ENCODE measurements at regions not wholly inside any gene's neighbourhood (a gene's known extent, or its start where the extent isn't known, plus 50 kb on each side); places are given as distances from the start of the nearest gene placed in this dataset.
"Not testable (repeated sequence)": the region's sequence is repeated elsewhere in the genome, so short reads cannot be mapped to it uniquely, and the experiment has no call there.

DNA sequence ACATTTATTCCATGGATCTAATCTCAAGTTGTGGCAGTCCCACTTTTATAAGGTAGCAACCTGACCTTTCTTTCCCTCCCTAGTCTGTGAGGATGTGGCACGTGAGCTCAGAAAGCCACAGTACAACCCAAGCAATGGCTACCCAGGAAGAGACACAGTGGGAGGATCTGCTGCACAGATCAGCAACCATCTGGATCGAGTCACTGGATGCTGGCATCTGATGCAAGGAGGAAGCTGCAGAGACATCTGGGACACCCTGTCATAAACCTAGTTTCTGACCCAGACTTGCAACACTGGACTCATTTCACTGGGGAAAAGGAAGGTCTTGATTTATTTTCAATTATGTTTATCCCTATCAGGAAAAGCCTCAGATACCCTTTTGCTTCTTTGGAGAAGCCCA, 327.1 kb downstream of the PAPSS1 start:
- no peak for DNase-seq (ENCODE audit: low read depth in 4 of 4, low spot score in 3 of 4)

DNA sequence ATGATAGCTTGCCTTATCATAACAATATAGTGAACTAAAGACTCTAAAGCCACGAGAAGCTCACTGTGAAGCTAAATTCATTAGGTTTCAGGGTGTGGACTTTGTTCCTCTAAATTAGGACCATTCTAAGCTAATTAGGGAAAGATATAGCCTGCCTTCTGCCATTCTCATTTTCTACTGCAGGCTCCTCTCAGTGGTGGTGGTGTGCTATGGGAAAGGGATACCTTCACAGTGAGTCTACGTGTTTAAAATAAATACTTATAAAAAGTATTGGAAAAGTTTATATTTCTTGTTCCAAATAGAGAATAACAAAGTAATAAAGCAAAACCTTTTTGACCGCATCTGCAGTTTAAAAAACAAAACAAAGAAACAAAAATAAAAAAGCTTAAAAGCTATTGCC, 327.7 kb downstream of the PAPSS1 start:
- DNase-seq (ENCODE audit: low read depth in 4 of 4, low spot score in 3 of 4), result no peak

DNA sequence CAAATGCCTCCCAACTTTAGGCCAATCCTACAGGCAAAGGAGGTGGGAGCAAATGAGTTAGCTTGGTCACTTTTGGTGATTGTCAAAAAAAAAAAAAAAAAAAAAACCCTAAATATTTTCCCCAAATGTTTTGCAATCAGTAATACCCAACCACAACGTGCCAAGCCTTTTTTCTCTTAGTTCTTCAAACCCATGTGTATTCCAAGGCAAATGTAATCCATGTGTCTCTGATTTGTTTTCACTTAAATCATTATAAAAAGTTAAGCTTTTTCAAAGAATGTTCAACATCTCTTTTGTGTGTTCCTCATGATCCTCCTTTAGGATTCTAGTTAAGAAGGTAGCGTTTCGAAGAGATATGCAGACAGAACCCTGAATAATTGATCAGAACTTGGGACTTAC, 328.4 kb downstream of the PAPSS1 start:
- DNase-seq (ENCODE audit: low read depth in 4 of 4, low spot score in 3 of 4), result no peak

DNA sequence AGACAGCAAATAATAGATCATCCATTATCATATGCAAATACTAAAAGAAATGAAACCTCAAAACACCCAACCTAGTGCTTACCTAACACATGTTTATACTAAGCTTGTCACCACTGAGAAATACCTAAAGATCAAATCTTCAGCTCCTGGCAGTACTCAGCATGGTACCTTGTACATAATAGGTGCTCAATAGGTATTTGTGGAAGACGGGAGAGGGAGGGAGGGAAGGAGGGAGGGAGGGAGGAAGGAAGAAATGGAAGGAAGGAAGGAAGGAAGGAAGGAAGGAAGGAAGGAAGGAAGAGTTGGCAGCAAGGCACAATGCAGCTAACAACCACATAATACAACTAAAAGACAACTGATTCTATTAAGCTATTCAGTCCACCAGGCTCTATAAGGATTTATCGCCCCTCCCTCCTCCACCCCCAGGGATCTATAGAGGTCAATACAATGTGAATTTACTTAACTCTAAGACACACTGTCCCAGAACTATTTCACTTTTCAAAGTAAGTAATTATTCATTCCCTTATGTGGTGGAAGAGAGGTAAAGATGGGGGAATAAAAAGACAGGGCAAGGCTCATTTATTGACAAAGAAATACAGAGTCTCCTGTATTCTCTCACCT, 328.9 kb downstream of the PAPSS1 start:
- DNase-seq (ENCODE audit: low read depth in 4 of 4, low spot score in 3 of 4), result no peak

DNA sequence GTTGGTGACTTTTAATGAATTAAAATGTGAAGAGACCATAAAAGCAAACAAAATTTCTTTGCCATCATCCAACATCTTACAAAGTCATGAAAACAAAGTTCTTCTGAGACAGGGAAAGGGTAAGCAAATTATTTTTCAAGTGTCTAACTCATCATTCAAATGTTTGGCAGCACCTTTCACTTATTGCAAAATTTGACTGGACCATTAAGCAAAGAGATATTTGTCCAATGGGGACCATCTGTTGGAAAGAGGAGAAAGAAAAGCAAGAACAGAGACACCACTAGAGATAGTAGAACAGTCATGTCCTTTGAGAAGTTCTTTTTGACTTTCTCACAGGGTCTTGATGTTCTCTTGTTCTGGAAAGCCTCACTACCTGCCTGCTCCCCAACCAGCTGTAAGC, 330.1 kb downstream of the PAPSS1 start:
- no peak for DNase-seq (ENCODE audit: low read depth in 4 of 4, low spot score in 3 of 4)

DNA sequence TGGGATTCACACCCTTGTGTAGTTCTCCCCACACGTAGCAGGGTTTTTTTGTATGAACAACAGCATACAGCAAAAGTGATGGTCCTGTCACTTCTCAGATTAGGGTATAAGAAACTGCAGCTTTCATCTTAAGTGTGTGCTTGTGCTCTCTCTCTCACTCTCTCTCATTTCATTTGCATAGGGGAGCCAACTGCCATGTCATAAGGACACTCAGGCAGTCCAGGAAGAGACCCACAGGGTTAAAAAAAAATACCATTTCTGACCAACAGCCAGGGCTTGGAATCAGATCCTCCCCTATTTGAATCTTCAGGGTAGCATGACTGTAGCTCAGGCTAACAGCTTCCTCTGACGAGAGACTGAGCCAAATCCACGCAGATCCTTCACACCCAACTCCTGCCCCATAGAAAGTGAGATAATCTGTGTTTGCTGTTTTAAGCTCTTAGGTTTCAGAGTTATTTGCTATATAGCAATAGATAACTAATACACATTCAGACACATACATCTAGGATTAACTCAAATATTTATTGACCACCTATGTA, 331.2 kb downstream of the PAPSS1 start:
- no peak for DNase-seq (ENCODE audit: low read depth in 4 of 4, low spot score in 3 of 4)

DNA sequence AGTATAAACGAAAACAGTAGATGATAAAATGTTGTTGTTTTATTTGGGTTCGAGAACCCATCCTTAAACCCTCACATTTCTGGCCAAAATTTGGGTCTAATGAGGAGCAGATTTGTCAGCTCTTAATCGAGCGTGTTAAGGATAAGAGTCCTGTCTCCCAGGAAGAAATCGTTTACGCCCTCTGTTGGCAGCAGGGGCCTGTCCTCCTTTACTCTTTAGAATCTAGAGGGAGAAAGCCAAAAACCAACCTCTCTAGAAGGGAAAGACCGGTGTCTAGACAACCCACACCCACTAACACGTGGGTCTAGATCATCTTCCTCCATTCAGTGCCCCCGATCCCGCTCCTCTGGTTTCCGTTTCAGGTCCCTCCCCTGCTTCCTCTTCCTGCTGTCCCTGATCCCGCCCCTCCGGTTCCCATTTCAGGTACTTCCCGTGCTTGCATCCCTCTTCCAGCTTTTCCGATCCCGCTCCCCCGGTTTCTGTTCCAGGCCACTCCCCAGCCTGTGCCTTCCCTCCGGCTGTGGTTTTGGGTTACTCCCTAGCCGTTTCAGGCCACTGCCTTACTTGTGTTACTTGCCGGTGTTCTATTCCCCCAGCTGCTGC, 339.1 kb downstream of the PAPSS1 start:
- DNase-seq (ENCODE audit: low read depth in 4 of 4, low spot score in 3 of 4), result no peak

DNA sequence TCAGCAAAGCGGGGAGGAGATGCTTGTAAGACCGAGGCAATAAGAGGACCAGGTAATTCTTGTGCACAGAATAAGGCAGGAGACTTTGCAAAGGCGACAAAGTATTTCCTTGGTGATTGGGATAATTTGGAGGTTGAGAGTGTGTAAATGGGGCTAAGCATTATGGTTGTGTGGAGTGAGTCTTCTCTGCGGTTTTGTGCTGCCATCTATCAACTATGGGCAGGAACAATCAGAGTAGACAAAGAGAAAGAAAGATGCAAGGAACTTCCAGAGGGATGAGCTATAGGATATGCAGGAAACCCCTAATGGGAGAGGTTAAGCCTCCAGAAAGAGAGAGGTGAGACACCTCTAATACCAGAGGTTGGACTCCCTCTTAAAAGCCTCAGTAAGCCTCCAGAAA, 339.8 kb downstream of the PAPSS1 start:
- DNase-seq (ENCODE audit: low read depth in 4 of 4, low spot score in 3 of 4), result no peak

DNA sequence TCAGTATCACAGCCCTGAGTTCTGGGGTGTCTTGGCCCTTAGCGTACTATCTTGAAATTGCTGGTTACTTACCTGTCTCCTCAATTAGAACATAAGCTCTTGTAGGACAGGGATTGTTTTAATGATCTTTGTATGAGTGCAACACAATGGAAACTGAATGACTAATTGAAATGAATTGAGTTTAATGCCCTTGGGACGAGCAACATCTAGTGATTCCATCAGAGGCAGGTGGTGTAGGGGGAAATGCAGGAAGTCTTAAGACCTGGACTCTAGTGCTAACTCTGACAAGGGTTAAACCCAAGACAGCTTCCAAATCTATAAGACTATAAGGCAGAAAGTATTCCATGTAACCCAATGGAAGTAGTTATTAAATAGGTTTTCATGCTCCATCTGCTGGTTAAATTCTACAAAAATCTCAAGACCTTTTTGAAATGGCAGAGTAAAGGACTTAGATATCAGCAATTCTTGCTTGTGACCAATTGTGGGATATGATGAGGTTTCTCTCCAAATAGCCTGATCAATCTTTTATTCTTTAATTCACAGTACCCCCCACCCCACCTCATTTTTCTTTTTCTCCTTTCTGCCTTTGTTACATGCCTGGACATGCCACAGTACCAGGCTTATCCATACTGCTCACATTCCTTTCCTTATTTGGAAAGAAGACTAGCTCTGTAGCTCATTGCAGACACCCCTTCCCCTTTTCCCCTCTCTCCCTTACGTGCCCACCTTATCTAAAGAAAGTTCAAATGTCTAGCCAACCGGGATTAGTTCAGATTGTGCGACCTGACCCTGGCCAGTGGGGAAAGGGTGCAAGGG, 340.8 kb downstream of the PAPSS1 start:
- DNase-seq (ENCODE audit: low read depth in 4 of 4, low spot score in 3 of 4), result no peak

DNA sequence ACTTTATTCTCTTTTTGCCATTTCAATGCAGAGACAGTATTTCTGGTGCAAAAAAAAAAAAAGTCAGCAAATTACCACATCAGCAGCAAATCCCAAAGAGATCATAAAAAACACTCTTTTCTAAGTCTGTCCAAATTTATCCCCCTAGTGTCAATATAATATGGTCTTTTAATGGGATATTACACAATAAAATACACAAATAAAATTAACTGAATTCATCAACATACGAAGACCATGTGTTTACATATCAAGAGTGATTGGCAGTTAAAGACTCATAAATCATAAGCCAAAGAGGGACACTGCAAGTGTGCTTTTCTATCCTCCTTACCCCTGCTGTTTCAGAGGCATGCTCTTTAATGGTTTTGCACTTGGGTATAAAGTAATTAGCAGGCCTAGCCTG, 340.2 kb upstream of the DKK2 start:
- no peak for DNase-seq (ENCODE audit: low read depth in 4 of 4, low spot score in 3 of 4)

DNA sequence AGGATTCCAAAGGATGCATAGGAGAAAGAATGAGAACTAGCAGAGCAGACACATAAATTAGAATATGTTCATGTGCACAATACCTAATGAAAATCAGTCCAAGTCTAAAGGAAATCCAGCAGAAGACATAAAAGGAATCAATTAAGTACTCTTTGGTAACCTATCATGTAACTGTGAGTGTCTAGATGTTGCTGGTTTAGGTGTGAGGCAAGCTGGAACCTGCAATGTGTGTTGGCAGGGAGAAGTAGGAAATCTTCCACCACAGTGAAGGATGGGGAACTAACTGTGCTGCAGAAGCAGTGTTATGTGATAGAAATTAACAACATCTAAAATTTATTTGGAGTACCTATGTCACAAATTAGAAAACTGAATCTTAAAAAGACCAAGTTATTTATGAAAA, 330.8 kb upstream of the DKK2 start:
- no peak for DNase-seq (ENCODE audit: low read depth in 4 of 4, low spot score in 3 of 4)

DNA sequence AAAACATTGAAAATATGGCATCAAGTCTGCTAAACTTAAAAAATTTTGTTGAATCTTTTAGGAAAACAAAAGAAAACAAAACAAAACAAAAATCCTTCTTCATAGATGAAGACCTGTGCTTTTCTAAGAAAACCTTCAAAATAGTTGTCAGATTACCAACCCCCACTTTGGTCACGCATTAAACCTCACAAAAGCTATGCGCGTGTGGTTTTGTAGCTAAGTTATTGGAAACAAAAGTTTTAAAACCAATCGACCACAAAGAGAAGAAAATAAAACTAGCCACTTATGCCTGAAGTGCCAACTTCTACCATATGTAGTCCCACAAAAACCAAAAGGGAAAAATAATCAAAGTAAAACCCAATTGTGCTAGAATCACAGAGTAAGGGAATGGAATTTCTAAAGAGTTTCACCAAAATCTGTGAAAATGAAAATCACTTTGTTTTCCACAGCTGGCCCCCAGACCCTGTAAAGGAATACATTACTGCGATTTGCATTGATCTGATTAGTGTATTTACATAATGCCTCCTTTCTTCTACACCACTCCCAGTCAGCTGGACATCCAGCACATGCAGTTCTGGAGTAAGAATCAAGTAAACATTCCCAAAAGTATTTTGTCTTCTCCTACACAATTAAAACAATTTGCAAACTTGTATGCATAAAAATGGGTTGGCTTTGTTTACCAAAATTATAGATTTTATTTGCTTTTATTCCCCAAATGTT, 330.1 kb upstream of the DKK2 start:
- DNase-seq (ENCODE audit: low read depth in 4 of 4, low spot score in 3 of 4), result no peak

DNA sequence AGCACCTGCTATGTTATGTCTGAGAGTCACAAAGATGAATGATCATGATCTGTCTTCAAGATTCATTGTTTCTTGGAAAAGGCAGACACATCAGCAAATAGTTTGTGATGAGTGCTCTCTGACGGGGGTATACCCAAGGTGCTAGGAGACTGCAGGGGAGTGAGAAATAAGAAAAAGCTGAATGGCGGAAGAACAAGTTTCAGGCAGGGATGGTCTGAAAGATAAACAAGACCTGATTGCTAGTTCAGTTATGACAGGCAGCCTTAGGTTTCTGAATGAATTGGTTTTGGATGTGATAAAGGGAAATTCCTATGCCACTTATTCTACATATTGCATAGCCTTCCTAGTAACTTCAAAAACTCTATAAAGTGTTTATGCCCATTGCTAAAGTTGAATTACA, 327.0 kb upstream of the DKK2 start:
- DNase-seq (ENCODE audit: low read depth in 4 of 4, low spot score in 3 of 4), result no peak

DNA sequence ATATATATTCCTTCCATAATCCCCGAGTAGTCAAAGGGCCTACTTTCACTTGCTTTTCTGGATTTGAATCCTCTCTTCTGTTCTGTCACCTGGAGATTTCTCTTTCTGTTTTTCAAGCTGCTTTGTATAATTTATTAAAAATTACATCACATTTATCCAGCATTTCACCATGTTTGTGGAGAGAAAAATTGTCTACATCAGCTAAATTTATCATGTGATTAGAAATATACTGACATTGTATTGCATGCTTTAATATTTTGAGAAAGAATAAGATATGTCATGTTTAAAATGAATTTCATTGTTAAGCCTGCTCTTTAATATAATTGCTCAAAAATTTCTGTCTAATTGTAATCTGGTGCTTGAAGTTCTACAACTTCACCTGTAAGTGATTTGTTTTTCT, 323.1 kb upstream of the DKK2 start:
- no peak for DNase-seq (ENCODE audit: low read depth in 4 of 4, low spot score in 3 of 4)

DNA sequence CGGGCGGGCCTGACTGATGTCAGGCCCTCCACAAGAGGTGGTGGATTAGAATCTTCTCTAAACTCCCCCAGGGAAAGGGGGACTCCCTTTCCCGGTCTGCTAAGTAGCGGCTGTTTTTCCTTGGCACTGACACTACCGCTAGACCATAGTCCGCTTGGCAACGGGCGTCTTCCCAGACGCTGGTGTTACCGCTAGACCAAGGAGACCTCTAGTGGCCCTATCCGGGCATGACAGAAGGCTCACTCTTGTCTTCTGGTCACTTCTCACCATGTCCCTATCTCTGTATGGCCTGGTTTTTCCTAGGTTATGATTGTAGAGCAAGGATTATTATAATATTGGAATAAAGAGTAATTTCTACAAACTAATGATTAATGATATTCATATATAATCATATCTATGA, 318.2 kb upstream of the DKK2 start:
- not testable (repeated sequence) for DNase-seq (ENCODE audit: low read depth in 4 of 4, low spot score in 3 of 4)

DNA sequence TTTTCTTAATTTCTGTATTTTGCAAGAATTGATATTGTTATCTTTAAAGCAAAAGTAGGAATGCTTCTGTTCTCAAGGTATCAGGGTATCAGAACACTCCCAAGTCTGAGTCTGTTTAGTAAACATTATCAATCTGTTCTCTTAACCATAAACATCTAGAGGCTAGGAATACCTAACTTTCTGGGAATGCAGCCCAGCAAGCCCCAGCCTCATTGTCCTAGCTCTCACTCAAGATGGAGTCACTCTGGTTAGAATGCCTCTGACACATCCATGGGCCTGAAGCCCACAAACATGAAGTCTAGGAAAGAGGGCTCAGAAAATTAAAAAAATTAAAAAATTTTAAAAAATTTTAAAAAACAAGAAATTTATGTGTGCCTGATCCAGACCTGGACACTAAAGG, 315.1 kb upstream of the DKK2 start:
- DNase-seq (ENCODE audit: low read depth in 4 of 4, low spot score in 3 of 4), result no peak

DNA sequence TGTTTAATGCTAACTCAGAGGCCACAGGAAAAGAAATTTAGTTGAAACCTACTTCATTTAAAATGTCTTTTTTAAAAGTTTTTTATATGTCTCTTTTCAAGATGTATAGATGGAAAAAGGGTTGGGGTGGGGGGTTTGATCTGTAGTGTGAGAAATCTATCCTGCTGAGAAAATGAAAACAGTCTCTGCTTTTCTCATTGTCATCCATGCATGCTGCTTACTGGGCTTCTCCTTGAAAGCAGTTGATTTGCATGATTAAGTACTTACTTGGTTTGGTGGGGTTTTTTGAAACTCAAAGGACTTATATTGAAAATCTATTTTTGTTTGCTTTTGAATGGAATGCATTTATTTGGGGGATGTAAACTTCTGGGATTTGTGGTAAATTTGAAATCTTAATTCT, 313.6 kb upstream of the DKK2 start:
- no peak for DNase-seq (ENCODE audit: low read depth in 4 of 4, low spot score in 3 of 4)

DNA sequence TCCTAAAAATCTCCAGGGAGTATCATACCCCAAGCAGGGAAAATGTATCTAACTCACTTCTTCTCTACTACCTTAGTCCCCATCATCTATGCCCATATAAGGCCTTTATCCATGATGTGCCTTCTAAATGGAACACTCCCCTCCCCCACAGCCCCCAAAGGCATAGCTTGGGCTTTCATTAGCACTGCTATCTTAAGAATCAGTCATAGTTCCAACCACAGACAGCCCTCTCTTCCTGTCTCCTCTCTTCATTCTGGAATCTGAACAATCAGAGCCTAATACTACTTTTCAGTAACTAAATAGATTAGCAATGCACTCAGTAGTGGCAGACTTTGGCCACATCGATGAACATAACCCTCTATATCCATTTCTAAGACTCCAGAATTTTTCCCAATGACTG, 313.2 kb upstream of the DKK2 start:
- DNase-seq (ENCODE audit: low read depth in 4 of 4, low spot score in 3 of 4), result no peak

DNA sequence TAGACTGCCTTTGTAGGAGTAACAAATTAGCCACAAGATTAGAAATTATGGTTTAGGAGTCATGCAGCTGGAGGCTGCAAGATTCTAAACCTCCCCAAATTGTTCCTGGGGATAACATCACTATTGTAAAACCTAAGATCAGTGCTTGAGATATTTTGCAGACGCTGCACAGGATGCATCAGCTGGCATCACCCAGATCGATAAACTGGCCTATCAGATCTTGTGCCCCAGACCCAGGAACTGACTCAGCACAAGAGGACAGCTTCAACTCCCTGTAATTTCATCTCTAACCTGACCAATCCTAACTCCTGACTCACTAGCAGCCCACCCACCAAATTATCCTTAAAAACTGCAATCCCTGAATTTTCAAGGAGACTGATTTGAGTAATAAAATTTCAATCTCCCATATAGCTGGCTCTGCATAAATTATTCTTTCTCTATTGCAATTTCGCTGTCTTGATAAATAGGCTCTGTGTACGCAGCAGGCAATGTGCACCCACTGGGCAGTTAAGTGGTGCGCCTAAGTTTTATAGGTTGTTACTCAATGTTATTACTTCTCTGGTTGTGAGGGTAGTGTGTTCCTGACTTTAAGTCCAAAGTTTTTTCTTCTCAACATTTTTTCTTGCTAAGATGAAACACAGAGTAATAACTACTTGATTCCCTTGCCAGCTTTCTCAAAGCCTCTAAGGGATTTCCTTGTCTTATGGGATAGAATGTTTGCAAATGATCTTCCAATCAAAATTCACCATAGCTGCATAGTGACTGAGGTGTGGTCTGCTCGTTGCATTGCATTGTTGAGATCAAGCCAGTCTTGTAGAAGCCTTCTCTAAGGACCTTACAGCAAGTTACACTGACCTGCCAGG, 312.3 kb upstream of the DKK2 start:
- no peak for DNase-seq (ENCODE audit: low read depth in 4 of 4, low spot score in 3 of 4)

DNA sequence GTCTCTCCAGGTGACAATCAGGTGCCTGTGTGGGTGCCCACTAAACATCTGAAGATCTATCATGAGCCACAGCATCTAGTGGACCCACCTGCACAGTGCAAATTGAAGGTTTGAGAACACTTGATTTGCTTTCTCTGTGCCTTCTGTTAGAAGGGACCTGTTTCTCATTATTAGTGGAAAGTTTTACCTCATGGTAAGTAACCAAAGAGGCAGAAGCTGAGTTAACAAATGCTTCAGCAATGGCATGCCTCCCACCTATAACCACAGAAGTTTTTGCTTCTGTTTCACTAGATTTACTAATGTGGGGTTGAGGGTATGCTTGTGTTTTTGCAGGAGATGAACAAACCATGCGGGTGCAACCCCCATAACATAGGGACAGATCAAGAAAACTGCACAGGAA, 297.4 kb upstream of the DKK2 start:
- DNase-seq (ENCODE audit: low read depth in 4 of 4, low spot score in 3 of 4), result no peak

Measured in left renal pelvis (tissue), 4 donors.